ENCODE measurements at regions not wholly inside any gene's neighbourhood (a gene's known extent, or its start where the extent isn't known, plus 50 kb on each side); places are given as distances from the start of the nearest gene placed in this dataset.
"Not testable (repeated sequence)": the region's sequence is repeated elsewhere in the genome, so short reads cannot be mapped to it uniquely, and the experiment has no call there.

GRCh38 chr6:14463110-14463509 is 345.5 kb downstream of the CD83 start:
- DNase-seq, result no peak

DNA sequence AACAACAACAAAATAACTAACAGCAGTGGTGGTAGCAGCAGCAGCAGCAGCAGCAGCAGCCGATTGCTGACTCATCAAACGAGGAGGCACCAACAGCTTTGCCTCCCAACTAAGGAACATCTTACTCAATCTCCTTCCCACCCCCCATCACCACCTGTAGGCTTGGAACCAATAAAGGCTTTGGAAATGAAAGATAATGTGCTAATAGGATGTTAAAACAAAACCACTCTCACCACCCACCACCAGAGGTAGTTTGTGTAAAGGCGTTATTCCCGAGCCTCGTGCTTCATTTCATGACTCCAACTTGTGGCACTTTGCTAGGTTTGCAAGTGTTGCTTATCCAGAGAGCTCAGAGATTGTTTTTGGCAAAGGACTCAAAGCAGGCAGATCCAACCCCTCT is 346.5 kb downstream of the CD83 start:
- DNase-seq, result no peak

DNA sequence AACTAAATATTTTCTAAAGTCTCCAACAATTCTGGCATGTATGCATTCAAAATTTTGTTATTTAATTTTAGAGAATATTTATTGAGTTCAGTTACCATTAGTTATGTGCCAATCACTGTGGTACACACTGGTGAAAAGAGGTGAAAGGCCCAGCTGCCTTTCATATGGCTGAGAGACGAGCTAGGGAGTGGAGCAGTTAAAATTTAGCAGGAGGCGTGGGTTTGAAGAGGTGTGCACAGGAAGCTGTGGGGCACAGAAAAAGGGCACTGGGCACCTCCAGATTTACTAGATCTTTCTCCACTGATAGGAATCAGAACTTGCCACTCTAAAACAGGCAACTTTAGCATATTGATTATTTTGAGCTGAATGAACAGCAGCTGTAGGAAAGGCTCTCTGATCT is 347.1 kb downstream of the CD83 start:
- DNase-seq, result no peak

DNA sequence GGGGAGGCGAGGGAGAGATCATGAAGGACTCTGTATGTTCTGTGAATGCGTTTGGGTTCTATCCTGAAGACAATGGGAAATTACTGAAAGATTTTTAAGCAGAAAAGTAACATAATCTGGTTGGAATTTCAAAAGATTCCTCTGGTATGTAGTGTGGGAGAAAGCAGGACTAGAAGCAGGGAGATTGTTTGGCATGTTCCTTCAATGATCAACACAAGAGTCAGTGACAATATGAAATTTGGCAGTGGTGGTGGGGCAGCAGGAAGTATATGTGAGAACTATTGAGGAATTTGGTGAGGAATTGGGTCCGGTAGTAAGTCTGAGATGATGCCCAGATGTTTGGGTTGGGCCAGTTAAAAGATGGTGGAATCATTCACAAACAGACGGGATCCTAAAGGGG is 348.7 kb downstream of the CD83 start:
- no peak for DNase-seq

GRCh38 chr6:14467591-14467990 is 350.0 kb downstream of the CD83 start:
- DNase-seq, result no peak

DNA sequence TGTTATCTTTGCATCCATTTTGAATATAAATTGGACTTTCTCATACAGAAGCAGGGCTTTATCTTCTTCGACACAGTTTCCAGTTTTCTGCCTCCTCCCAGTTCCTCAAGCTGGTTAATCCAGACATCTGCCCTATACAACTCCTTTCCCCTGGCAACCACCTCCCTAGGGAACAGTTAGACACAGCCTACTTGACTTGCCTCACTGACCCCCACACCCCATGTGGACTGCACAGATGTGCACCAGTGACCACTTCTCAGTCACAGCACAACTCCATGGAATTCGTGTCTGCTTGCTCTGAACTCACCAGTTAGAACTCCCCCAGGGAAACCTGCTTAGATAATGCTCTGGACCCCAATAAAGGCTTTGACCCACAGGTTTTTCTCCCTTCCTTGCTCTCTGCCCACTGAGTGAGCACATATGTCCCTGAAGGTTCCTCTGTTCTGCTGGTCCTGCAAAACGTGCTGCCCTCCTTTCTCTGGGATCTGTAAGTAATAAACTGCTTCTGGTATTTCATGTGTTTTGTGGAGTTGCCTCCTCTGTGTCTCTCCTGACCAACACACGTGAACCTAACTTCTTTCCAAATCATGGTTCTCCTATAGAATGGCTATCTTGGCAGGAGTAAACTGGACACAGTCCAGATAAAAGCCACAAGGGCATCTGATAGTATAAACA is 351.2 kb downstream of the CD83 start:
- DNase-seq, result no peak

GRCh38 chr6:14470101-14470500 is 352.5 kb downstream of the CD83 start:
- DNase-seq, result no peak

DNA sequence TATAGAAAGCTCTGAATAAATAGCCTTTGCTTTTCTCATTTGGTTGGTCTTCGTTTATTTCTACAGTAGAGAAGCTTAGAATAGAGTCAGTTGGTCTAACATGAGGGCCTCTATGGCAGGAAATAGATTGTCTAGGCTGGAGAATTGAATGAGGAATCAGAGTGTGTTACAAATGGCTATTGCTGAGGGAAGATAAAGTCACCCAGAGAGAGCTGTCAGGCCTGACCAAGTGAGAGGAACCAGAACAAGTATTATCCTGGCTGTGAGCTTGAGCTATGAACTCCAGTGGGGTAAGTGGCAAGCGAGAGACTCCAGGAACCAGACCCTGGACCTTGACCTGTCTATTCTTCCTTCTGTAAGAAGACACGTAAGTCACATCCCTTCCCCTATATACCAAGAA is 353.1 kb downstream of the CD83 start:
- no peak for DNase-seq

- DNase-seq, result no peak
Measured at GRCh38 chr6:14472255-14472985, 354.8 kb downstream of the CD83 start.

DNA sequence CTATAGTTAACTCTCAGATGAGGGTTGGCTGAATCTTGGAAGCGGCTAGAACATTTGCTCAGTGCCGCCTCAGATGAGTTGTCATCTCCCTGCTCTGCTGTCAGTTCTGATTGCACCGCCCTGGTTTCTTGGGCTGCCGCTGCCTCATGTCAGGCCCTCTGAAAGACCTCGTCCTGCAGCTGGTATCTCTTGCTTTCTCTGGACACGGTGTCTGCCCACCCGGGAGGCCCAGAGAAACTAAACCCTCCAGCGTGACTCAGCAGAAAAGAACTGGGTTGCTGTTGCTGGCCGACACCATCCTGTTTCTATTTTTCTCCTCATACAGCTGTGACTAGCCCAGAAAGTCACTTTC is 355.4 kb downstream of the CD83 start:
- no peak for DNase-seq

DNA sequence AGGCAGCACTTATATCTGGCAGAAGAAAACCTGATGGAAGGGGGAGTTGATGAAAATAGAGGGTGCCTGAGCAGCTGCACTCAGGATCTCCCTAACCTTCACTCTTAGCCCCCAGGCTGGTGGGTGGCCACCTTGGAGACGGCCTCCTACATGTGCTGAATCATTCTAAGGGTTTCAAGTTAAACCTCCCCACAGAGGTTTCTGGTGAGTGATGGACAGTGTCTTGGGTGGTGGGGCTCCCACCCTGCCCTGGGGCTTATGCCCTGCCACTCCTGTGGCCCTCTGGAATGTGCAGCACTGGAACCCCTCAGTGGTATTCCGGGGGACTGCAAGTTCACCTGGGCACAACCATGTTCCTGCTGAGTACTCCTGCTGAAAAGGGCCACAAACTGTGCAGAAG is 357.2 kb downstream of the CD83 start:
- no peak for DNase-seq

- no peak for DNase-seq
Measured at GRCh38 chr6:14475306-14475705, 357.7 kb downstream of the CD83 start.

DNA sequence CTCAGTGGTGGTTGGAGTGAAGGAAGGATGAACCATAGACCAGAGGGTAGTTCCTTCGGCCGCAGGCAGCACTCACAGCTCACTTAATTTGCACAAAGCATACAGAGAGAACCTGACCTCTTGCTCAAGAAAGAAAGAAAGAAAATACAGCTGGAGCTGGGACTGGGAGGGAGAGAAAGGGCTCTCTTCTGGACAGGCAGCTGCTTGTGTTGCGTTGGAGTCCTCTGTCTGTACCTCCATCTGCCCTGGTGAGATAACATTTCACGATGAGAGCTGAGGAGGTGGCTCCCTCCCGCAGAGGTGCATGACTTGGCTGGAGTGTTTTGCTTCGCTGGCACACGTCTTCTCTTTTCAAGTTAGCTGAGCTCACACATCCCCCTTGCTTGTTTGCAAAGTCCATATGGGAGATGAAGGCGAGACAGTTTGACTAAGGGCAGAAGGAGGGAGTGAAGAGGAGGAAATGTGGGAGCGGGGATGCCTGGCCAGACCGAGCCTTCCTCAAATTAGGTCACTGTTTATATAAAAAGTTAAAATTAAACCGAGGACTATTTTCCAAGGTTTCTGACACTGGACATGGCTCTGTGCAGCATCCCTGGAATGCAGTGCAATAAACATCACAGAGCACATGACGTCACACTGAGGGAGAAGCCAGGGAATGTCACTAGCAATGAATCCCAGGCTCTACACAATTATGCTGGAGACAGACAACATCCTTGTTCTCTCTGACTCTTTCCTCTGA is 359.4 kb downstream of the CD83 start:
- DNase-seq, result no peak

GRCh38 chr6:14477559-14477958 is 360.0 kb downstream of the CD83 start:
- no peak for DNase-seq

DNA sequence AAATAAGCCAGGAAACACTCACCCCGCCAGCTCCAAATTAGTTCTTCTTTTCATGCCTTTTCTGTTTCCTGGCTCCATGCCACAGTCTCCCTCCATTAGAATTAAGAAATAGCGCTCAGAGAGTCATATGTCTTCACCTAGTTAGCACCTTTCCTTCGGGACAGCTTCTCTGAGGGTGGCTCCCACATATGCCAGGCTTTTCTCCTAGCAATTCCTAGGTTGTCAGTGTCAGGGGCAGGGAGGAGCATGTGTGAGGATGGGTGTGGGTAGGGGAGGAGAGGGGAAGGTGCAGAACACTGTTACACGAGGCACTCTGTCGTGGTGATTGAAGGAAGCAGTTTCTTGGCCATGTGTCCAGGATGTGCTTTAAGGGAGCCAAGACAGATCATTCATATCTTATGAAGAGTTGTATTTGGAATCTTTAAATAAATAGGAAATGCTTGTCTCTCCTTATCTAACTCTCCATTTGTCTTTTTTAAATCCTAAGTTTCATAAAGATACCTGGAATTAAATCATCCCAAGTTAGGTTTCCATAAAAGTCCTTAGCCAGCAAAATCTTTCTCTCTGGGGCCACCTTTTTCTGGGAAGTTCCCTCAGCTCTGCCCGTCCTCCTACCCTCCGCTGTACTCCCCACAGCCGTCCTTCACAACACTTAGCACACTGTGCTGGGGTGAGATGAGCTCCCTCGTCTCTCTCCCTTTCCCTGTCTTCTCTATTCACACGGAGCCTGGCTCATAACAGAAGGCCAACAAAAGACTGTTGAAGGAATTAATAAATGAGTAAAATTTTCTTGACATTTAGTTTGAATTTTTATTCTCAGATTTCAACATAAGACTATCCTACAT is 361.0 kb downstream of the CD83 start:
- no peak for DNase-seq

DNA sequence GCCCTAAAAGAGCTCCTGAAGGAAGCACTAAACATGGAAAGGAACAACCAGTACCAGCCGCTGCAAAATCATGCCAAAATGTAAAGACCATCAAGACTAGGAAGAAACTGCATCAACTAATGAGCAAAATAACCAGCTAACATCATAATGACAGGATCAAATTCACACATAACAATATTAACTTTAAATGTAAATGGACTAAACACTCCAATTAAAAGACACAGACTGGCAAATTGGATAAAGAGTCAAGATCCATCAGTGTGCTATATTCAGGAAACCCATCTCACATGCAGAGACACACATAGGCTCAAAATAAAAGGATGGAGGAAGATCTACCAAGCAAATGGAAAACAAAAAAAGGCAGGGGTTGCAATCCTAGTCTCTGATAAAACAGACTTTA is 364.4 kb downstream of the CD83 start:
- not testable (repeated sequence) for DNase-seq

- no peak for DNase-seq
Measured at GRCh38 chr6:14487625-14488024, 370.1 kb downstream of the CD83 start.

GRCh38 chr6:14488180-14488579 is 370.6 kb downstream of the CD83 start:
- no peak for DNase-seq

GRCh38 chr6:14489445-14489844 is 371.9 kb downstream of the CD83 start:
- no peak for DNase-seq

GRCh38 chr6:14498748-14499147 is 381.2 kb downstream of the CD83 start:
- DNase-seq, result no peak

DNA sequence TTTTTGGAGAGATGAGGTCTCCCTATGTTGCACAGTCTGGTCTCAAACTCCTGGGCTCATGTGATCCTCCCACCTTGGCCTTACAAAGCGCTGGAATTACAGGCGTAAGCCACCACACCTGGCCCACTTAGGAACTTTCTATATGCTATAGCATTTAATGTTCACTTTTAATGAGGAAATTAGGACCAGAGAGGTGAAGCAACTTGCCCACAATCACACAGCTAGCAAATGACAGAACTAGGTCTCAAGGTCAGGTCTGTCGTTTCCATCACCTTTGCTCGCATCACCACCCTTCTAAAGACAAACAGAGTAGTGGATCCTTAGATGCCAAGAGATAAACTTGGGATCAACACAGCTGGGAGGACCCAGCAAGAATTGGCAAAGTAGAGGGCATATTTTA is 381.7 kb downstream of the CD83 start:
- DNase-seq, result no peak

GRCh38 chr6:14499841-14500240 is 382.3 kb downstream of the CD83 start:
- DNase-seq, result no peak

DNA sequence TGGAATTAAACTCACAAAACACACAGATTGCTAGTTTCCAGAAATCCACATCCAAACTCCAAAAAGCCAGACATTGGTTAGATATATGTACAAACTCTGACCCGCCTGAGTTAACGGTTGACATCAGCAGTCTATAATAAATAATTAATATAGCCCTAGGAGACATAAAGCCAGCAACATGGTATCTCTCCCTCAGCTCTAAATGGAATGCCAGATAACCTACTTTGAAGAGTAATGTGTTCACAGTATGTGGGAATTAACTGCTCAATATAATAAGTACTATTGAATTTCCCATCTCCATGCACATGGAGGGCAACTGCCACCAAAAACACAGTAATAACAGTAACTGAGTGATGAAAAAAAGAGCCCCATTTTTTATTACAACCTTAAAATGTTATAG is 383.2 kb downstream of the CD83 start:
- DNase-seq, result no peak
